H1 (cell line): ENCODE measurements at regions not wholly inside any gene's neighbourhood (a gene's known extent, or its start where the extent isn't known, plus 50 kb on each side); places are given as distances from the start of the nearest gene placed in this dataset.

Experiments
- CTCF ChIA-PET: fragments of 300-600 bp; sonication (Branson Sonifier 250); formaldehyde crosslinking; loops from one replicate; lab custom pipeline; 2021; ENCODE audit not compliant: partially characterized antibody; lab: Charles Lee
- POLR2A ChIA-PET: fragments of 300-600 bp; sonication (Branson Sonifier 250); formaldehyde crosslinking; loops from one replicate; lab custom pipeline; 2021; ENCODE audit warnings: inconsistent platforms; ENCODE audit not compliant: partially characterized antibody; lab: Charles Lee
- DNase-seq, 2 experiments: peaks; one replicate each; pipeline versions ENCODE4 v3.0.0 to v3.0.0-alpha.2; 2010 to 2022; ENCODE audit warnings: low spot score in 2 of 2, low read depth in 1 of 2, mixed read lengths in 1 of 2
- FAIRE-seq: peaks from 2 replicates; lab custom pipeline; 2011; peaks lifted over from hg19 to GRCh38; lab: Jason Lieb, UNC
- H2AFZ ChIP-seq: 2 replicates; pipeline ENCODE4 v1.8.1; 2012; ENCODE audit warnings: low read length, inconsistent platforms
- H2AK5ac ChIP-seq: 2 replicates; pipeline ENCODE4 v1.6.1; 2013; ENCODE audit warnings: low read depth, low read length
- H2BK120ac ChIP-seq: replicated peaks from 2 replicates; pipeline ENCODE3; 2013; ENCODE audit warnings: low read depth, low read length, inconsistent platforms
- H2BK12ac ChIP-seq: 2 replicates; pipeline ENCODE4 v1.6.1; 2013; ENCODE audit warnings: low read depth, low read length
- H2BK15ac ChIP-seq: 2 replicates; pipeline ENCODE4 v1.6.1; 2013; ENCODE audit warnings: low read length
- H2BK20ac ChIP-seq: 2 replicates; pipeline ENCODE4 v1.6.1; 2013; ENCODE audit warnings: low read length
- H2BK5ac ChIP-seq: 2 replicates; pipeline ENCODE4 v1.6.1; 2013; ENCODE audit warnings: low read depth, low read length
- H3K14ac ChIP-seq: 2 replicates; pipeline ENCODE4 v1.6.1; 2013; ENCODE audit warnings: inconsistent platforms; ENCODE audit not compliant: insufficient read length
- H3K18ac ChIP-seq: 2 replicates; pipeline ENCODE4 v1.6.1; 2013; ENCODE audit warnings: low read length; ENCODE audit errors: extremely low read depth
- H3K23ac ChIP-seq: 2 replicates; pipeline ENCODE4 v1.6.1; 2013; ENCODE audit warnings: inconsistent platforms; ENCODE audit not compliant: insufficient read length
- H3K23me2 ChIP-seq: 2 replicates; pipeline ENCODE4 v1.6.1; 2013; ENCODE audit warnings: low read depth, low read length
- H3K27ac ChIP-seq: 2 replicates; pipeline ENCODE4 v1.6.1; 2011; ENCODE audit warnings: low read depth, low read length, inconsistent platforms
- H3K27me3 ChIP-seq, 4 experiments: replicated peaks in 1 of 4; 1 replicate in 1 of 4; 2 replicates in 3 of 4; pipeline versions ENCODE4 v1.6.1 to v1.8.1; 2011 to 2013; ENCODE audit warnings: low read length in 3 of 4, mild to moderate bottlenecking in 3 of 4, inconsistent platforms in 2 of 4, mixed read lengths in 2 of 4, moderate library complexity in 1 of 4; ENCODE audit not compliant: control insufficient read depth in 3 of 4, insufficient read depth in 3 of 4; ENCODE audit errors: extremely low read depth in 1 of 4
- H3K36me3 ChIP-seq, 4 experiments: 2 replicates each; pipeline versions ENCODE4 v1.6.1 to v1.8.1; 2011 to 2013; ENCODE audit warnings: mild to moderate bottlenecking in 4 of 4, low read length in 3 of 4, moderate library complexity in 2 of 4, control low read depth in 1 of 4, inconsistent platforms in 1 of 4; ENCODE audit not compliant: insufficient read depth in 4 of 4, control insufficient read depth in 2 of 4
- H3K4ac ChIP-seq: replicated peaks from 2 replicates; pipeline ENCODE3; 2013; ENCODE audit warnings: low read length, low read depth, mixed read lengths, inconsistent platforms; ENCODE audit not compliant: insufficient read length
- H3K4me1 ChIP-seq, 4 experiments: replicated peaks in 1 of 4; 1 replicate in 1 of 4; 2 replicates in 3 of 4; pipeline versions ENCODE4 v1.6.1 to v1.8.1; 2011 to 2013; ENCODE audit warnings: low read length in 3 of 4, inconsistent platforms in 2 of 4, mixed read lengths in 1 of 4; ENCODE audit not compliant: insufficient read depth in 4 of 4, control insufficient read depth in 3 of 4
- H3K4me2 ChIP-seq, 2 experiments: 2 replicates each; pipeline versions ENCODE4 v1.6.1 to v1.8.1; 2011 to 2013; ENCODE audit warnings: low read depth in 2 of 2, low read length in 2 of 2, control low read depth in 1 of 2, inconsistent platforms in 1 of 2, mild to moderate bottlenecking in 1 of 2; ENCODE audit not compliant: insufficient read depth in 1 of 2
- H3K4me3 ChIP-seq, 4 experiments: fragments of 200-600, 300-600 bp in 1 of 4; sonication (generic), shearing (Covaris generic), sonication (Bioruptor Twin) in 1 of 4; 2 replicates each; pipeline versions ENCODE4 v1.5.1 to v1.8.1; 2011 to 2016; ENCODE audit warnings: low read length in 4 of 4, low read depth in 3 of 4, control low read depth in 2 of 4, inconsistent platforms in 2 of 4, mild to moderate bottlenecking in 2 of 4, mixed read lengths in 1 of 4, moderate library complexity in 1 of 4; ENCODE audit not compliant: insufficient read depth in 2 of 4; ENCODE audit errors: extremely low read depth in 1 of 4
- H3K56ac ChIP-seq: replicated peaks from 2 replicates; pipeline ENCODE3; 2013; ENCODE audit warnings: low read depth, mild to moderate bottlenecking, mixed read lengths, low read length, inconsistent platforms; ENCODE audit not compliant: insufficient read length
- H3K79me1 ChIP-seq: 2 replicates; pipeline ENCODE4 v1.6.1; 2013; ENCODE audit warnings: low read depth, low read length, control low read depth
- H3K79me2 ChIP-seq, 2 experiments: 2 replicates each; pipeline versions ENCODE4 v1.6.1 to v1.8.1; 2012 to 2013; ENCODE audit warnings: low read length in 2 of 2, mild to moderate bottlenecking in 2 of 2, inconsistent platforms in 1 of 2; ENCODE audit not compliant: insufficient read depth in 2 of 2, control insufficient read depth in 1 of 2
- H3K9ac ChIP-seq, 4 experiments: replicated peaks in 1 of 4; 1 replicate in 1 of 4; 2 replicates in 3 of 4; pipeline versions ENCODE4 v1.6.1 to v1.8.1; 2011 to 2013; ENCODE audit warnings: low read depth in 3 of 4, low read length in 3 of 4, control low read depth in 2 of 4, mild to moderate bottlenecking in 2 of 4, moderate library complexity in 2 of 4, inconsistent platforms in 1 of 4; ENCODE audit errors: extremely low read depth in 1 of 4
- H3K9me3 ChIP-seq, 2 experiments: 2 replicates each; pipeline versions ENCODE4 v1.6.1 to v1.8.1; 2012 to 2013; ENCODE audit warnings: mild to moderate bottlenecking in 2 of 2, moderate library complexity in 2 of 2, control low read depth in 1 of 2, inconsistent platforms in 1 of 2, low read depth in 1 of 2, low read length in 1 of 2, mixed read lengths in 1 of 2; ENCODE audit not compliant: insufficient read depth in 2 of 2
- H4K20me1 ChIP-seq, 2 experiments: replicated peaks in 1 of 2; 2 replicates each; pipeline versions ENCODE3 to v1.8.1; 2011 to 2013; ENCODE audit warnings: inconsistent platforms in 2 of 2, low read length in 2 of 2, mild to moderate bottlenecking in 1 of 2; ENCODE audit not compliant: insufficient read depth in 2 of 2, control insufficient read depth in 1 of 2
- H4K5ac ChIP-seq: 2 replicates; pipeline ENCODE4 v1.6.1; 2013; ENCODE audit warnings: low read length, low read depth, mixed read lengths, inconsistent platforms; ENCODE audit not compliant: insufficient read length
- H4K8ac ChIP-seq: 2 replicates; pipeline ENCODE4 v1.8.0; 2013; ENCODE audit warnings: mild to moderate bottlenecking, moderate library complexity, low read length, inconsistent platforms; ENCODE audit not compliant: insufficient read depth; ENCODE audit errors: extremely low read depth
- H4K91ac ChIP-seq: replicated peaks from 2 replicates; pipeline ENCODE3; 2013; ENCODE audit warnings: low read length, mixed read lengths, inconsistent platforms; ENCODE audit not compliant: insufficient read length
- ATF3 ChIP-seq: IDR thresholded peaks from 2 replicates; pipeline ENCODE4 v1.6.1; 2011; ENCODE audit warnings: low read depth, mild to moderate bottlenecking, low read length; ENCODE audit not compliant: insufficient read depth
- CTBP2 ChIP-seq: IDR thresholded peaks from 2 replicates; pipeline ENCODE4 v1.7.0; 2011; ENCODE audit warnings: borderline replicate concordance, mild to moderate bottlenecking, moderate library complexity, mixed read lengths, low read length; ENCODE audit not compliant: insufficient read depth, insufficient read length
- EZH2 ChIP-seq: fragments of 200-600 bp; sonication (generic); IDR thresholded peaks from 2 replicates; pipeline ENCODE4 v1.7.1; 2012; ENCODE audit warnings: low read depth, mild to moderate bottlenecking, moderate library complexity, low read length, inconsistent platforms; ENCODE audit not compliant: severe bottlenecking
- HDAC2 ChIP-seq, 2 experiments: fragments of 300-600 bp in 1 of 2; sonication (generic) in 1 of 2; IDR thresholded peaks; 2 replicates each; pipeline ENCODE4 v1.6.1; 2011 to 2012; ENCODE audit warnings: low read depth in 2 of 2, low read length in 2 of 2, mild to moderate bottlenecking in 2 of 2, moderate library complexity in 2 of 2, borderline replicate concordance in 1 of 2, inconsistent platforms in 1 of 2
- MAFK ChIP-seq: IDR thresholded peaks from 2 replicates; pipeline ENCODE4 v1.6.1; 2012; ENCODE audit warnings: low read depth, mild to moderate bottlenecking, improper control_type of control experiment, low read length
- NANOG ChIP-seq: IDR thresholded peaks from 2 replicates; pipeline ENCODE4 v1.6.1; 2011; ENCODE audit warnings: low read length, low read depth, mild to moderate bottlenecking, inconsistent platforms; ENCODE audit not compliant: insufficient read depth, poor library complexity, severe bottlenecking
- NRF1 ChIP-seq: IDR thresholded peaks from 2 replicates; pipeline ENCODE4 v1.6.1; 2011; ENCODE audit warnings: mild to moderate bottlenecking, low read depth, low read length, improper control_type of control experiment
- POLR2A ChIP-seq, 2 experiments: IDR thresholded peaks; 1 replicate in 1 of 2; 2 replicates in 1 of 2; pipeline ENCODE4 v1.6.1; 2011; ENCODE audit warnings: low read depth in 2 of 2, low read length in 2 of 2, mild to moderate bottlenecking in 2 of 2; ENCODE audit errors: control extremely low read depth in 1 of 2
- RNF2 ChIP-seq: fragments of 200-900, 300-1000 bp; sonication (generic); IDR thresholded peaks from 2 replicates; pipeline ENCODE4 v1.7.1; 2016; ENCODE audit warnings: borderline replicate concordance, low read depth, mild to moderate bottlenecking, antibody characterized with exemption, low read length; ENCODE audit not compliant: poor library complexity, severe bottlenecking; ENCODE audit errors: missing control alignments
- SAP30 ChIP-seq: fragments of 300-600 bp; sonication (generic); IDR thresholded peaks from 2 replicates; pipeline ENCODE4 v1.7.1; 2012; ENCODE audit warnings: low read length, moderate library complexity, mild to moderate bottlenecking, inconsistent platforms; ENCODE audit not compliant: insufficient read depth, insufficient replicate concordance
- SUZ12 ChIP-seq: fragments of 200-600 bp; sonication (generic); IDR thresholded peaks from 2 replicates; pipeline ENCODE4 v1.6.1; 2012; ENCODE audit warnings: mild to moderate bottlenecking, inconsistent platforms, low read length, moderate library complexity, mixed read lengths
- TEAD4 ChIP-seq: IDR thresholded peaks from 2 replicates; pipeline ENCODE4 v1.6.1; 2012; ENCODE audit warnings: low read depth, low read length, inconsistent platforms, mixed read lengths
- YY1 ChIP-seq: IDR thresholded peaks from 2 replicates; pipeline ENCODE4 v1.6.1; 2011; ENCODE audit warnings: low read depth, mild to moderate bottlenecking, low read length
- ZNF274 ChIP-seq: IDR thresholded peaks from 2 replicates; pipeline ENCODE4 v1.7.0; 2012; ENCODE audit warnings: low read length, borderline replicate concordance; ENCODE audit errors: extremely low read depth

- H2BK12ac ChIP-seq: no peak overlapping the region
- ChIA-PET POLR2A (no interaction called here), CTCF (interaction anchor here (1.0 kb wide), 1 partner anchor 13 kb away, joined by 3 read pairs; no protein-coding TSS in a partner anchor)
- no peak overlapping the region for H3K18ac ChIP-seq
- H3K56ac ChIP-seq: no peak overlapping the region
- no peaks in the 10 kb centered on the region for H3K23me2 ChIP-seq
- no peak overlapping the region for H2BK120ac ChIP-seq
- H3K27ac ChIP-seq: no peak overlapping the region
- no peak overlapping the region for H3K14ac ChIP-seq
- no peak overlapping the region for H4K5ac ChIP-seq
- no peak overlapping the region for H2BK5ac ChIP-seq
- no peaks in the 10 kb centered on the region for H3K36me3 ChIP-seq
- H4K91ac ChIP-seq: no peak overlapping the region
- DNase-seq: no peak
- H3K79me2 ChIP-seq: no peaks in the 10 kb centered on the region
- H3K23ac ChIP-seq: no peak overlapping the region
- H4K20me1 ChIP-seq: no peaks in the 10 kb centered on the region
- no peak overlapping the region for H2AK5ac ChIP-seq
- H3K9ac ChIP-seq: no peak overlapping the region
- H3K4me2 ChIP-seq: no peak overlapping the region
- no peaks in the 10 kb centered on the region for H3K79me1 ChIP-seq
- H2BK15ac ChIP-seq: no peak overlapping the region
- no peak for FAIRE-seq
- H3K4ac ChIP-seq: no peak overlapping the region
- H2AFZ ChIP-seq: no peak overlapping the region
- no peak overlapping the region for H4K8ac ChIP-seq
- H3K9me3 ChIP-seq: no peaks in the 10 kb centered on the region
- H2BK20ac ChIP-seq: no peak overlapping the region
- no peak overlapping the region for H3K4me3 ChIP-seq
- no peaks in the 10 kb centered on the region for H3K27me3 ChIP-seq
- H3K4me1 ChIP-seq: no peaks in the 10 kb centered on the region; a peak in 1 of 7 replicates
- TF ChIP-seq ZNF274 (no peak), SUZ12 (no peak), SAP30 (no peak), HDAC2 (IDR thresholded peaks at IDR 0.05; ENCODE audit: borderline replicate concordance in 1 of 2, low read depth in 2 of 2, low read length in 2 of 2) (no peak), ATF3 (no peak), POLR2A (IDR thresholded peaks at IDR 0.05; ENCODE audit: control extremely low read depth in 1 of 2, low read depth in 2 of 2, low read length in 2 of 2) (no peak), MAFK (no peak), NRF1 (no peak), RNF2 (no peak), TEAD4 (no peak), NANOG (no peak), YY1 (no peak), CTBP2 (no peak), EZH2 (no peak)
These were observed 580.4 kb downstream of the DTWD2 start for GRCh38 chr5:118407958-118408357.
